ENCODE measurements at regions not wholly inside any gene's neighbourhood (a gene's known extent, or its start where the extent isn't known, plus 50 kb on each side); places are given as distances from the start of the nearest gene placed in this dataset.

DNA sequence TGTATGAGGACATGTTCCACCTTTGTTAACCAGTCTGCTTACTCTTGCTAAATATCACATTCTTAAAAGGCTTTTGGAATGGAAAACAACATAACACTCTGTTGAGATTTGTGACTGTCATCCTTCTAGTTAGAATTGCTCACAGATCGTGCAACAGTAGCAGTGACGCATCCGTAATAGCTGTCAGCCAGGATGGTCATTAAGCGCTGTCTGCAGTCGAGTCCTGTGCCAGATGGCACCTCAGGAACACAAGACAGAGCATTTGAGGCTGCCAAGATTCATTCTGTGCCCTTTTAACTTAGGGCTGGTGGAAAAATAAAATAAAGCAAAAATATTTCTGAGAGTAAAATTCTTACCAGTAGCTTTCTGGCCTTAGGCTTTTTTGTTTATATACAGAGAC, 348.6 kb downstream of the ANKRD7 start:
- no peak for DNase-seq (ENCODE audit: low read depth)

DNA sequence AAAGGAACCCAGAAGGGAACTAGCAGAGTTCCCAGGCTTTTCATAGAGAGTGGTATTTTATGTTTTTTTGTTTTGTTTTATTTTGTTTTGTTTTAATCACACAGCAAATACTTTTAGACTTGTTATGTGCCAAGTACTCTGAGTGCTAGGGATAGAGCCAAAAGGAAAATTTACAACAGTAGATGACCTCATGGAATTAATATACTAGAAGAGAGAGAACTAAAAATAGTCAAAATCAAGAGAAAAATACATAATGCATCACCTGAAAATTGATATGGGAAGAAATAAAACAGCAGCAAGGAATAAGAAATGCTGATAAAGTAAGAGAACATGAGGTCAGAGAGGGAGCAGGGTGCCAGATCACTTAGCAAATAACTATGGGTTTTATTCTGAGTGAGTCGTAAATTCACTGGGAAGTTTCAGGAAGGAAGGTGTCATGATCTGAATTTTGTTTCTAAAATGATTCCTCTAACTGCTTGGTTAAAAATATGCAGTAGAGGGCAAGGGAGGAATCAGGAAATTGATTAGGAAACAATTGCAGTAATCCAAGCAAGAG, 351.0 kb downstream of the ANKRD7 start:
- no peak for DNase-seq (ENCODE audit: low read depth)

DNA sequence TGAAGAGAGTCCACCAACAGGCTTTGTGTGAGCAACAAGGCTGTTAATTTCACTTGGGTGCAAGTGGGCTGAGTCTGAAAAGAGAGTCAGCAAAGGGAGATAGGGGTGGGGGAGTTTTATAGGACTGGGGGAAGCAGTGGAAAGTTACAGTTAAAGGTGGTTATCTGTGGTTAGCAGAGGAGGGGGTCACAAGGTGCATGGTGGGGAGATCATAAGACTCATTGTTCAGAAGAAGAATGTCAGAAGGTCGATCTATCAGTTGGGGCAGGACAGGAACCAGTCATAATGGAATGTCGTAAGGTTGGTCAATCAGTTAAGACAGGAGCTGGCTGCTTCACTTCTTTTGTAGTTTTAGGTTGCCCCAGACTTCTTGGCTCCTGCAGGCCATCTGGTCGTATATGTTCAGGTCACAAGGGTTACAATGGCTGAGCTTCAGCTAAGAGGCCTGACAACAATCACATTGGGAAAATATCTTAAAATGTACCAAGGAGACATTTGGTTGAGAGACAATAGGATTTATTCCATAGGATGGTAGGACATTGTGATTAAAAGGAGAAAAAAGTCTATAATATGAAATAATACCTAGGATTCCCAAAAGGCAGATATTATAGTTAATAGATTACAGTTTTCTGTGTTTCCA, 356.4 kb downstream of the ANKRD7 start:
- DNase-seq (ENCODE audit: low read depth) = no peak

DNA sequence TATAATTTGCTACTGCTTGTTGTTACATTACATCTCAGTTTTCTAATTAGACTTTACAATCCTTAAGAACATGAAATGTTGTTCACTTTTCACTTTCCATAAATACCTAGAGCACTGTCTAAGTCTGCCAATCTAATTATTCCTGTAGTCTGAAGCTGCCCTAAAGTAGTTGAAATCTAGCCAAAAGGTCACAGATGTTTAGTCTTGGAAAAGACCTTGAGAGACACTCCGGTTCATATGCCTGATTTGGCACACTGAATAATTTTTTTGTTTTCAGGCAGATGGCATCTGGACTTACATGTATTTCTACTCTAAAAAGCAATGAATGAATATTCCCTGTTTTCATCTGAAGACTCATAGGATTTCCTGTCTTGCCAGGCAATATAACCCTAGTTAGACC, 359.1 kb downstream of the ANKRD7 start:
- no peak for DNase-seq (ENCODE audit: low read depth)

DNA sequence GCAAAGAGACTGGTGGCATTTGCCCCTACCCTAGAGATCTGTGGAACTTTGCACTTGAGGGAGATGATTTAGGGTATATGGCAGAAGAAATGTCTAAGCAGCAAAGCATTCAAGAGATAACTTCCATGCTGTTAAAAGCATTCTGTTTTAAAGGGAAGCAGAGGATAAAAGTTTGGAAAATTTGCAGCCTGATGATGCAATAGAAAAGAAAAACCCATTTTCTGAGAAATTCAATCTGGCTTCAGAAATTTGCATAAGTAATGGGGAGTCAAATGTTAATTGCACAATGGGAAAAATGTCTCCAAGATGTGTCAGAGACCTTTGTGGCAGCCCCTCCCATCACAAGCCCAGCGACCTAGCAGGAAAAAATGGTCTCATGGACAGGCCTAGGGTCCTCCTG, 361.7 kb downstream of the ANKRD7 start:
- no peak for DNase-seq (ENCODE audit: low read depth)

DNA sequence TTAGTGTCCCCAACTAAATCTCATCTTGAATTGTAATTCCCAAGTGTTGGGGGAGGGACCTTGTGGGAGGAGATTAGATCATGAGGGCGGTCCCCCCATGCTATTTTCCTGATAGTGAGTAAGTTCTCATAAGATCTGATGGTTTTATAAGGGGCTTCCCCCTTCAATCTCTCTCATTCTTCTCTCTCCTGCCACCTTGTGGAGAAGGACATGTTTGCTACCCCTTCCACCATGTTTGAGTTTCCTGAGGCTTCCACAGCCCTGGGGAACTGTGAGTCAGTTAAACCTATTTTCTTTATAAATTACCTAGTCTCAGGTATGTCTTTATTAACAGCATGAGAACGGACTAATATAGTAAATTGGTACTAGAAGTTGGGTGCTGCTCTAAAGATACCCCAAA, 365.6 kb downstream of the ANKRD7 start:
- no peak for DNase-seq (ENCODE audit: low read depth)

DNA sequence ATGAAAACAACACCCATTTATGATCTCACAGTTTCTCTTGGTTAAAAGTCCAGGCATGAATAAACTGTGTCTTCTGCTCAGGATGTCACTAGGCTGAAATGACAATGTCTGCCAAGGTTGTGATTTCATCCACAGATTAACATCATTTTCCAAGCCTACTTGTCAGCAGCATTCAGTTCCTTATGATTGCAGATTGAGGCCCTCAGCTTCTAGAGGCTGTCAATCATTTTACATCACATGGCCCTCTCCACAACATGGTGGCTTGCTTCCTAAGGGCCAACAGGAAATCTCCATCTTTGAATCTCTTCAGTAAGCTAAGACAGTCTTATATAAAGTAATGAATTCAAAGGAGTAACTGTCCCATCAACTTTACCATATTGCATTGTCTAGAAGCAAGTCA, 377.6 kb downstream of the ANKRD7 start:
- DNase-seq (ENCODE audit: low read depth) = no peak

DNA sequence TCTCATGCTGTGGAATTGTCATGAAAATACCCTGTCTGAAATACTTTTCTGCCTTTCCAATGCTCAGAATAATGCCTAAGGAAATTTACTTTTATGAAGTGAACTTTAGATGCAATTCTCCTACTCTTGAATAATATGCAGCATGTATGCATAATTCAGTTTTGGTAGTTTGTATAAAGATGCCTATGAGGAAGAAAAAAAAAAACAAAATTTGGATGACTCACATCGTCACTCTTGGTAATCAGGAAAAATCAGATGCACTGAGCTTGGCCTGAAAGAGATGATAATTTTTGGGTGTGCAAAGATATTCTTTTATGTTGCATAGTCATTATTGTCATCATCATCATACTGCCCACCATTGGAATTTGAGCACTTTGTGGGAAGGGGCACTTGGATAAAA, 382.1 kb downstream of the ANKRD7 start:
- DNase-seq (ENCODE audit: low read depth) = no peak

DNA sequence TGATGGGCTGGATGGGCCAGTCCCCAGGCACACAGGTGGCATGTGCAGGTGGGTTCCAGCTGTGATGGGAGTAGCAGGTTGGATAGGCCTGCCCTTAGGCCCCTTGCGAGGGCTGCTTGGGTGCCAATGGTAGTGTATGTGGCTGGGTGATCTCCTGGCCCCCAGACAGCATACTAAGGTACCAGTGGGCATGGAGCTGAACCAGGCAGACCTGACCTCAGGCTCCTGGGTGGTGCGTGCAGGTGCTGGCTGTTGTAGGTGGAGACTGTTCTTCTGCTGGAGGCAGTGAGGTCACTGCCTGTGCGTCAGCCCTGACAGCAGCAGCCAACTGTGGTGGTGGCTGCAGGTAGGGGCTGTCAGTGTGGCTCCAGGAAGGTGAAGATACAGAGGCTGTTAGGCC, 384.7 kb downstream of the ANKRD7 start:
- DNase-seq (ENCODE audit: low read depth) = no peak

DNA sequence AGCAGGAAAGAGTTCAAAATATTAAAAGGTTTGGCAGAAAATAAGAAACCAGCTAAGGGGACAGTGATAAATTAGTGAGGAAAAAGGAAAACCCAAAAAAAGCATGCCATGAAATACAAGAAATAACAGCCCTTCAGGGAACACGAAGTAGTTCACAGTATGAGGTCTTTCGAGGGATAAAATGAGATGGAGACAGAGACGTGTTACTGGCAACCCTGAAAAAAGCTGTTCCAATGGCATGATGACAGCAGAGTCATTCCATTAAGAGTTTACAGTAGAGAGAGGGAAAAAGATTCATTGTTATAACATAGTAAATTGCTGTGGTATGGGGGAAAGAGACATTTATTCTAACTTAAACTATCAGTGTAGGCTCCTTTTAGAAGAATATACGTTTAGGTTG, 391.2 kb downstream of the ANKRD7 start:
- no peak for DNase-seq (ENCODE audit: low read depth)

DNA sequence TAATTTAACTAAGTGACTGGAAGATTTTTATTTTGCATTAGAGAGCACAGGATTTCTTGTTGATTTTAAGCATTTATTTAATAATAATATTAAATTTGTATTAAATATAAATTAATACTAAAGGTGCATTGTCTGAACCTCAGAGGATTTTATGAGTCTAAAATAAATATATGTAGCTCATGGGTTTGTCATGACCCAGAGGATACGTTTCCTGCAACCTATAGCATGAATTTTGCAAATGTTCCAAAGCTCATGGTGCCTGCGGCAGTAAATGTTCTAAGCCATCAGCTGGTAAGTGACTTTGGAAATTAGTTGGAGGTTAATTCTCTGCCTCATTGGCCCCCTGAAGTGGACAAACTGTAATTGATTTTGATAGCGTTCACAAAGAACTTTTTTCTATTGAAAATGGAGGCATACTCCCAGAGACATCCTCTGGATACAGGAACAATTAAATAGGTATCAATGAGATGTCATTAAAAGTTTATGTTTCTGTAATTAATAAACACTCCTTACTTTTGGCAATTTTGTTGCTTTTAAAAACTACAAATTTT, 397.4 kb downstream of the ANKRD7 start:
- no peak for DNase-seq (ENCODE audit: low read depth)

DNA sequence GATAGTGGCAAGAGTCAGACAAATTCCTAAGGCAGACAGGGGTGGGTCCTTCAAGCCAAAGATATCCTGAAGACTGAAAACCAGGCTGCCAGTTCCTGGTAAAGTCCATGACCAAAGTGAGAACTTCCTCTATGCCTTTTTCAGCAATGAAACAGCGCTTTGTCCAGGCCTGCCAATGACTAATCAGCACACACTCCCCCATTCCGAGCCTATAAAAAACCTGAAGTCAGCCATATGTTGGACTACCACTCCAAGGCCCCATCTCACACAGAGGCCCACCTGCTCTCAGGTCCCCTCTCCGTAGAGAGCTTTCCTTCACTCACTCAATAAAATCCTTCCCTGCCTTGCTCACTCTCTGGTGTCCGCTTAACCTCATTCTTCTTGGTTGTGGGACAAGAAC, 402.2 kb downstream of the ANKRD7 start:
- DNase-seq (ENCODE audit: low read depth) = no peak

DNA sequence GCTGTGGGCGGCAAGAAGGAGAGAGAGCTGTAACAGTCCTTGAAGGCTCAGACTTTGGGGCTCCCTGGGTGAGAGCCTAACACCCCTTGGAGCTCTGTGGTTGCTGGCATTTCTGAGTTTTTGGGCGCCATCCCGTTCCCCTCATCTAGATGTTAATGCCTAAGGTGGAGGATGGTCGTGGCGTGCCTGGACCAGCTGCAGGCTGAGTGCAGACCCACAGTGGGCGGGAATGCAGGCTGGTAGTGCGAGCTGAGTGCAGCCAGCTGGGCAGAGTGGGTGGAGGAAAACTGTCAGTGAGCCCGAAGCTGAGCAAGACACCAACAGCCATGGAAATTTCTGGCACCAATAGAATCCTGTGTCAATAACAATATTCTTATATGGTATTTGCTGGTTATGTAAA, 403.0 kb downstream of the ANKRD7 start:
- no peak for DNase-seq (ENCODE audit: low read depth)

DNA sequence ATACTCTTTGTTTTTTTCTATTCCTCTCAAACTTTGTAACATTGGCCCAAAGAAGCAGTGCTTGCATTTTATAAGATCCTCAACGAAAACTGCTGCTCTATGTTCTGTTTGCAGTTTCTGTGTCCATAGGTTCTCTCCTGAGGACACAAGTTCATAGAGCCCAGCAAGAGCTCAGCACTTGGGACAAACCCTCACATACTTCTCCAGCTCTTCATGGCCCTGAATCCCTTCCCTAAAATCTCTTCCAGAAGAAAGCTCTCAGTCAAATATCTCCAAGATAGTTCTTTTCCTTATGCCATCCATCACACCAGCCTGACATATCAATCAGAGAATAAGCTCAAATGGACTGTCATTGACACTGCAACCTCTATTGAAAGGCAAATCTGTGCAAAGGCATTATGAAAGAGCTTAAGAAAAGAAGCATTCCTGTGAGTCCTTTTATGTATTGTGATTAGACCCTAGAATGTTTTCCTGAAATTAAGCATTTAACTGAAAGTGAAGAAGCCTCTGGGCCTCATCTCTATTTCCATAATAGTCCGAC, 405.5 kb downstream of the ANKRD7 start:
- DNase-seq (ENCODE audit: low read depth) = no peak

DNA sequence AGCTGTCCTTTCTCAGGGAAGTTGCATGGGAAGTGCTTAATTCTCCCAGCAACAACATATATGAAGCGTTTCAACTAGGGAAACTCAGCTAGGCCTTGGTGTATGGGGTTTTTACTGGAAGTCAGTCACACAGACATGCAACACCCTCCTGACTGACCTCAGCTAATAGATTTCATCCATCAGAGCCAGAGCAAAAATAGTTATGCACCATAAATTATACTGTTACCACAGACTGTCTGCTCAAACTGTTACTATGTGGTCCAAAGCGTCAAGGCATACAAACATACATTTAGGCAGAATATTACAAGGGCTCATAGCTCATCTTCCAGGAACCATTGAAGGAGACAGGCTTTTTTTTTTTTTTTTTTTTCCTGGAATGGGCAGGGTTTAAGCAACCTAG, 417.9 kb downstream of the ANKRD7 start:
- DNase-seq (ENCODE audit: low read depth) = no peak

DNA sequence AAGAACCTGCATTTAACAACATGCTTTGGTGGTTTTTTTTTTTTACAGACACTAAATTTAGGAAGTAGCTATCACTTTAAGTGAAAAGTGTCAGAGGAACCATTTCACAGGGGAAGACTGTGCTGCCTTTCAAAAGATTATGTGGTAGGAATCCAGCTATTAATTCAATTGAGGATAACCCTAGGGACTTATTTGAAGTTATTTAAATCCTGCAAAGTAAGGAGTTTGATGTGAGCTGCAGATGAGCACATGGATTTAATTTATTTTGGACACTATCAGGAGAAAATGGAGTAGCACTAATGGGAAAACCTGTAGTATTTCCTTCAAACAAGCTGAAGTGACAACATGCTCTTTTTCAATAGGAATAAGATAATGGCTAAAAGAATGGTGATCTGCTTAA, 419.8 kb downstream of the ANKRD7 start:
- no peak for DNase-seq (ENCODE audit: low read depth)

DNA sequence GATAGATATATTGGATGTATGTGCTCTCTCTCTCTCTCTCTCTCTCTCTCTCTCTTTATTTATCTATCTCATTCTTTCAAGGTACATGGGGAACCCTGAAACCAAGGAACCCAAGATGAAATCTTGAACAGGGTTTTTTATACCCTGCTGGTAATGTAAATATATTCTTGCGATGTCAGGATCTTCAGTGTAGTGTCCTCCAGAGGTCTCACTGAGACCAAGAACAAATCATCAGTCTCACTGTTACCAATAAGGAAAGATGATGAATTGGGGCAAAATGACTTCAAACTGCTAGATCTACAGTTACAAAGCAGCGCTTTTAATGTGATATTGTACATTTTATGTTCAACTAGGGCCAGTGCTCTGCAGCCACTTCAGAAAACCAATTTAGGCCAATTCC, 423.5 kb downstream of the ANKRD7 start:
- peak; percentile 4 for DNase-seq (ENCODE audit: low read depth)

DNA sequence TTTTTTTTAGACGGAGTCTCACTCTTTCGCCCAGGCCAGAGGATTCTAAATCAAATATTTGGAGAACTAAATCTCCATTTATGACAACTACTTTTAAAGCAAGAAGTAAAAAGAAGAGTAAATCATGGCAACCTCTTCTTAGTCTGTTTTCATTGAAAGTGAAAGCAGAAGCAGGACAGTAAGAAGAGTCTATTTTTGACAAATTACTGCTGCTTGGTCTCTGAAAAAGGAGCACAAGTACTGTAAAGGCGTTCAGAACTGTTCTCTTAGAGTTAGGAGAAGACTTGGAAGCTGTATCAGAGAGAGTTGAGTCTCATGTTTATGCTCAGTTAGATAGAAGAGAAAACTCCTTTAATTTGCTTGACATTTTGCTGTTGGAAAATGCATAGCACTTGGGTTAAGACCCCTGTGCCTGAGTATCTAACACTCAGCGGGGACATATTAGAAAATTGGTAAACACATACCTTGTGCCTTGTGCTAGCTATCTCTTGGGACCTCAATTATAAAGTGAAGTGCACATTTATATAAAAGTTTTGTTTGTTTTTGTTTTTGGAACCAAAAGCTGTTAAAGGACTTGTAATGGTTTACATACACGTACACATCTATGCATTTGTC, 433.0 kb downstream of the ANKRD7 start:
- DNase-seq (ENCODE audit: low read depth) = no peak

DNA sequence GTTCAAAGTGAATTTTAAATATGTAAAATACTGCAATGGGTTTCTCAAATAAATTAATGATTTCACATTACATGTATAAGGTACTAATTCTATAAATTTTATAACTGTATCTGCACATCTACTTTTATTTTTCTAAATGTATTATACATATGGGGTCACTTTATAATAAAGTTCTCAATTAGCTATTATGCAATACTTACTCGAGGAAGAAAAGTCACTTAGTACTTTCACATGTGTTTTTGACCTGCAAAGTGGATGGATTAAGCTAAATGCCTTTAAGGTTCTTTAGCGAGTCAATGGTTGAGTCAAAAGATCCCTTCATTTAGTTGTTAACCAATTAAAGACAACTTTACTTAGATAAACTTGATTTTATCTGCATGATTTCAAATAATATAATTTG, 437.8 kb downstream of the ANKRD7 start:
- DNase-seq (ENCODE audit: low read depth) = no peak

DNA sequence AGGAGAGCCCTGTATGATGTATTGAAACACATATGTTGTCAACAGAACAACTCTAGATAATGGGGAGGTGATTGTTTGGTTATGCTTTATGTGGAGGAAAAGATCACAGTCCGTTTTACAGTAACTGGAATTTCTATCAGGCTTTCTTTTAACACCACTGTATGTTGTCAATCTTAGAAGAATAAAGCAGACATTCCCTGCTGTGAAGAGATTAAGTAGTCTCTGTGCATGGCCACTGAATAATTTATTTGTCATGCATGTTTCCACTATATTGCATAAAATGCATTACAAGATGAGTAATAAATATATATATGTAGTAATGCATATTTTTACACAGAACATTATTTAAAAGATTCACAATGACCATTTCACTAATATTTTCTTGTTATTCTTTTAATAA, 440.0 kb downstream of the ANKRD7 start:
- no peak for DNase-seq (ENCODE audit: low read depth)

DNA sequence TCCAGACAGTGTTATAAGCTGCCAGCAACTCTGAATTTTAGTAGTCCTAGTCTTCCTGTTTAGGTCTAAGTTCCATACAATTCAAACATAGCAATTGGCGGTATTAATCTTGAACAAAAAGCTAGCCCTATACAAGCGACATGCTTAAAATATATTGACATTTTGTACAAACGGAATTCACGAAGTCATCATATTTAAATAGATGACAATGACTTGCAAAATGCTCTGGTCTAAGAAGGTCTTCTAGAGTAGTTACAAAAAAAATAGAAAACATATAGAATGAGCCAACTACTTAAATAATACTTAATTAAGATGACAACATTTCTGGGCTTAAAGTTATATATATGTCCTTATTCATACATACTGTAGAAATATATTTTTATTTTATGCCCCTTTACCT, 446.6 kb downstream of the ANKRD7 start:
- DNase-seq (ENCODE audit: low read depth) = no peak

DNA sequence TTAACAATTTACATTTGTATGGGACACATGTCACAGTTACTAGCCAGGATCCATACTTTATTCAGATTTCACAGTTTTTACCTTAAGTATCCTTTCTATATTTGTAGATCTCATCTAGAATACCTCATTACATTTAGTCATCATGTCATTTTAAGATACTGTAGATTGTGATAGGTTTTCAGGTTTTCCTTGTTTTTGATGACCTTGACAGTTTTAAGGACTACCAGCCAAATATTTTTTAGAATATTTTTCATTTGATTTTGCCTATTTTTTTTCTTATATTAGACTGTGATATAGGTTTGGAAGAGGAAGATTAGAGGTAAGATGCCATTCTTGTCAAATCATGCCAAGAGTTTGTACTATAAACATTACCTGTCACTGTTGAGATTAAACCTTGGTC, 460.3 kb downstream of the ANKRD7 start:
- DNase-seq (ENCODE audit: low read depth) = no peak

DNA sequence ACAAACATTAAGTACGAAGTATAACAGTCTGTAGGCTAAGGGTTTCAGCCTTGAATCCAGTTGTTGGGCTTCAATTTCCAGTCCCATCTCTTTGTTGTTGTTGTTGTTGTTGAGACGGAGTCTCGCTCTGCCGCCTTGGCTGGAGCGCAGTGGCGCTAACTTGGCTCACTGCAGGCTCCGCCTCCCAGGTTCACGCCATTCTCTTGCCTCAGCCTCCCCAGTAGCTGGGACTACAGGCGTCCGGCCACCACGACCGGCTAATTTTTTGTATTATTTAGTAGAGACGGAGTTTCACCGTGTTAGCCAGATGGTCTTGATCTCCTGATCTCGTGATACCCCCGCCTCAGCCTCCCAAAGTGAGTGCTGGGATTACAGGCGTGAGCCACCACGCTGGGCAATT, 464.9 kb downstream of the ANKRD7 start:
- DNase-seq (ENCODE audit: low read depth) = no peak
